ENCODE measurements at regions not wholly inside any gene's neighbourhood (a gene's known extent, or its start where the extent isn't known, plus 50 kb on each side); places are given as distances from the start of the nearest gene placed in this dataset.

GRCh38 chr15:81947548-81947947, 98.3 kb downstream of the MEX3B start:
- no peak overlapping the region for H3K27ac ChIP-seq
- WGBS, 2 donors = 57 to 74% methylated on average over 2 of the region's 2 CpGs

GRCh38 chr15:81945014-81945615, 100.7 kb downstream of the MEX3B start:
- 74 to 76% methylated on average over 6 of the region's 6 CpGs for WGBS, 2 donors
- Histone ChIP-seq H3K4me1 (no peaks in the 10 kb centered on the region), H3K27ac (no peak overlapping the region), H3K4me3 (no peak overlapping the region), H3K9me3 (peaks cover 0 to 12% (median 2%) of the 10 kb centered on the region in 4 donors), H3K27me3 (no peaks in the 10 kb centered on the region), H3K36me3 (no peaks in the 10 kb centered on the region)
- DNase-seq (ENCODE audit: low spot score in 2 of 2) = no peak
- TF ChIP-seq EP300 (IDR thresholded peaks at IDR 0.05) (no peak), CTCF (IDR thresholded peaks at IDR 0.05) (no peak), POLR2A (IDR thresholded peaks at IDR 0.05) (no peak)

More at GRCh38 chr15:81947548-81947947, 98.3 kb downstream of the MEX3B start:
- H3K36me3 ChIP-seq = no peaks in the 10 kb centered on the region
- no peaks in the 10 kb centered on the region for H3K9me3 ChIP-seq
- TF ChIP-seq POLR2A (IDR thresholded peaks at IDR 0.05) = no peak
- TF ChIP-seq EP300 (IDR thresholded peaks at IDR 0.05) = no peak
- no peak for TF ChIP-seq CTCF (IDR thresholded peaks at IDR 0.05)
- H3K27me3 ChIP-seq = no peaks in the 10 kb centered on the region
- no peak overlapping the region for H3K4me3 ChIP-seq
- no peak for DNase-seq (ENCODE audit: low spot score in 2 of 2)
- H3K4me1 ChIP-seq = no peaks in the 10 kb centered on the region

- no peak for TF ChIP-seq CTCF (IDR thresholded peaks at IDR 0.05)
- TF ChIP-seq POLR2A (IDR thresholded peaks at IDR 0.05) = no peak
- TF ChIP-seq EP300 (IDR thresholded peaks at IDR 0.05) = no peak
- Histone ChIP-seq H3K4me3 (no peak overlapping the region), H3K9me3 (peaks cover 0 to 26% (median 8%) of the 10 kb centered on the region in 4 donors), H3K27ac (no peak overlapping the region), H3K36me3 (no peaks in the 10 kb centered on the region), H3K27me3 (no peaks in the 10 kb centered on the region), H3K4me1 (no peaks in the 10 kb centered on the region)
- no peak for DNase-seq (ENCODE audit: low spot score in 2 of 2)
- WGBS, 2 donors = 73 to 74% methylated on average over 3 of the region's 3 CpGs
These were observed 103.1 kb downstream of the MEX3B start for GRCh38 chr15:81942655-81943195.

- no peak for DNase-seq (ENCODE audit: low spot score in 2 of 2)
- no peaks in the 10 kb centered on the region for H3K4me1 ChIP-seq
- TF ChIP-seq POLR2A (IDR thresholded peaks at IDR 0.05) (no peak), CTCF (IDR thresholded peaks at IDR 0.05) (no peak), EP300 (IDR thresholded peaks at IDR 0.05) (no peak)
- 63 to 77% methylated on average over 1 of the region's 1 CpG for WGBS, 2 donors
- no peaks in the 10 kb centered on the region for H3K36me3 ChIP-seq
- H3K27ac ChIP-seq = no peak overlapping the region
- H3K9me3 ChIP-seq = peaks cover 0 to 26% (median 8%) of the 10 kb centered on the region in 4 donors
- no peaks in the 10 kb centered on the region for H3K27me3 ChIP-seq
- H3K4me3 ChIP-seq = no peak overlapping the region
These were observed 103.7 kb downstream of the MEX3B start for GRCh38 chr15:81942157-81942556.

- H3K4me1 ChIP-seq = no peaks in the 10 kb centered on the region
- no peak for TF ChIP-seq POLR2A (IDR thresholded peaks at IDR 0.05)
- TF ChIP-seq CTCF (IDR thresholded peaks at IDR 0.05) = no peak
- no peak for TF ChIP-seq EP300 (IDR thresholded peaks at IDR 0.05)
- peaks cover 0 to 26% (median 8%) of the 10 kb centered on the region in 4 donors for H3K9me3 ChIP-seq
- H3K4me3 ChIP-seq = no peak overlapping the region
- WGBS, 2 donors = 59 to 67% methylated on average over 4 of the region's 4 CpGs
- no peaks in the 10 kb centered on the region for H3K36me3 ChIP-seq
- no peaks in the 10 kb centered on the region for H3K27me3 ChIP-seq
- no peak overlapping the region for H3K27ac ChIP-seq
- DNase-seq (ENCODE audit: low spot score in 2 of 2) = no peak
These were observed 104.3 kb downstream of the MEX3B start for GRCh38 chr15:81941479-81941878.
